ENCODE measurements at regions not wholly inside any gene's neighbourhood (a gene's known extent, or its start where the extent isn't known, plus 50 kb on each side); places are given as distances from the start of the nearest gene placed in this dataset.
"Not testable (repeated sequence)": the region's sequence is repeated elsewhere in the genome, so short reads cannot be mapped to it uniquely, and the experiment has no call there.

DNA sequence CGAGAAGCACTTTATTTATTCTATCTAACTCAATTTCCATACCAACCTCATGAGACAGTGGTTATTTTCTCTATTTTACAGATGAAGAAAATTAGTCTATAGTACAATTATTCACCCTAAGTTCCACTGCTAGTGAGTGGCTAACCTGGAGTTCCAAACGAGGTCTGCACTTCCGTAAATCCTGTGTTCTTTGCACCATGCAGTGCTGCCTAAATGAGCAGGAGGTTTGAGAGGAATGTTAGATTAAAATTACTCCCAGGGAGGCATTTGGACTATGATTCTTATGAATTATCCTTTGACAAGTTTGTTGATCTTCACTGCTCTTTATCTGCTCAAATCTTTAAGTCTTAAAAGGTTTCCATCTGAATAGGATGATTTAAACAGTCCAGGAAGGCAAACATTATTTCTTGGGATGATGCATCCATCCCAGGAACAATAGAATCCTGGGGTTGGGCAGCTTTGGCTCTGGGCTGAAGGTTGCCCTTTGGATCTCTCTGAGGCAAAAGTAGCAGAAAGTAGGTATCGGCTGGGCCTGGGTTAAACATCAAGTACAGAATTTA is 400.8 kb downstream of the REEP3 start:
- no peak for DNase-seq (ENCODE audit: low spot score)

DNA sequence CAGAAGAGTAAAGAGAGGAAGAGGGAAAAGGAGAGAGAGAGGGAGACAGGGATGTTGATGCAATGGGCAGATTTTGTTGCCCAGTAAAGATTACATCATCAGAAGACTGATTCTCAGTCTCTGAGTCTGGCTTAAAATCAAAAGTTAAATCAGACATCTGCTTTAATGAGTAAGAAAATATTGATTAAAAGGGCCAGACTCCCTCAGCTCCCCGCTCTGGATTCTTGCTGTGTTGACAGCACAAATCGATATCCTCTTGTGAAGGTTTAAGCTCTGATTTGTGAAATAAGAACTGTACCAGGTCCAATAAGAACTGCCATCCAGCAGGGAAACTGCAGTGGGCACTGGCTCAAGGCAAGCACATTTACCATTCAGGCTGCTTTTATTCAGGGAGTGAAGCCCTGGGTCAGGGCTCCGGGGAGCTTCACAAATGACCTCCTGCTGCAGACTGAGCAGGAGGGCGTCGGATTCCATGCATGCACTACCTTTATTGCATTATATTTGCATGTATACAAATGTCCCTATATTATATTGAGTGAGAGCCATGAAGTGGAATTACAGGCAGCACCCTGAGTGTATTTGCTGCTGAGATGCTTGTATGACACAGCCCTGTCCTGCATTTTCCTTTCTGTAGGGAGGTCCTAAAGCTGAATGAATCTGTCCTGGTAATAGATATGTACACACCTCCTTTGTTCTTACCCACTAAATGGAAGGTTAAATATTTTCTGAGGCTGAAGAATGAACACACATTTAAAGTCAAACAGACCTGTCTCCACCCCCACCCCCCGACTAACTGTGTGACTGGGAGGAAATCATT is 401.5 kb downstream of the REEP3 start:
- DNase-seq (ENCODE audit: low spot score): no peak

GRCh38 chr10:63929831-63930467 is 408.7 kb downstream of the REEP3 start:
- DNase-seq (ENCODE audit: low spot score): no peak

DNA sequence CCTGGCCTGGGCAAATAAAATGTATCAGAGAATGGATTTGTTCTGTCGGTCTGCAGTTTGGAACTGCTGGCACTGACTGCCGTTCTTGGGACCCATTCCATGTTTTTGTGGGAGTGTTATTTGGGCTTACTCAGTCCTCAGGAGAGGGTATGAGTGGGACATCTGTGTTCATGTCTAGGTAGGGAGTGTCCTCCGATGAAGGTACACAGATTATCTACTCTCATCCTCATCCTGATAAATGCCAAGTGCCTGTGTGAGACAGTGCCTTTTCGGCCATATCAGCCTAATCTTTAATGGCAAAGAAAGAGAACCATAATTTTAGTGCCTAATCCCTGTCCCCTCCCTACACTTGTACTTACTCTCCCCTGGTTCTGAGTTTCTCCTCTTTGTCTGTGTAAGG is 409.4 kb downstream of the REEP3 start:
- DNase-seq (ENCODE audit: low spot score): no peak

DNA sequence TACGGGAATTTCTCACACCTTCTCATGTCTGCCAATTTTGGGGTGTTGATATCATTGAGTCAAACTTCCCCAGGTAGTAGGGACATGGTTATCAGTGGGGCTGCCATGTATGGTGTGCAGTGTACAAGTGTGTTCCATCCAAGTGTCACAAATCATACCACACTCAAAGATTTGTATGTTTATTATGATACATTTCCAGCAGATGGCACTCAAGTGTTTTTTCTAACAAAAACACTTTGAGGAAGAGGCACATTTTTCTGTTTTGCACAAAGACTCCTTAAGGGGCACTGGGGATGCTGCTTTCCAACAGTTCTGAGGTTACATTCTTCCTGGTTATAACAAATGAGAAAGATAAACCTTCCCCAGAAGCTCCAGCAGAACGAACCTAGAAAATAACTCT is 414.5 kb downstream of the REEP3 start:
- DNase-seq (ENCODE audit: low spot score): peak; percentile 48

DNA sequence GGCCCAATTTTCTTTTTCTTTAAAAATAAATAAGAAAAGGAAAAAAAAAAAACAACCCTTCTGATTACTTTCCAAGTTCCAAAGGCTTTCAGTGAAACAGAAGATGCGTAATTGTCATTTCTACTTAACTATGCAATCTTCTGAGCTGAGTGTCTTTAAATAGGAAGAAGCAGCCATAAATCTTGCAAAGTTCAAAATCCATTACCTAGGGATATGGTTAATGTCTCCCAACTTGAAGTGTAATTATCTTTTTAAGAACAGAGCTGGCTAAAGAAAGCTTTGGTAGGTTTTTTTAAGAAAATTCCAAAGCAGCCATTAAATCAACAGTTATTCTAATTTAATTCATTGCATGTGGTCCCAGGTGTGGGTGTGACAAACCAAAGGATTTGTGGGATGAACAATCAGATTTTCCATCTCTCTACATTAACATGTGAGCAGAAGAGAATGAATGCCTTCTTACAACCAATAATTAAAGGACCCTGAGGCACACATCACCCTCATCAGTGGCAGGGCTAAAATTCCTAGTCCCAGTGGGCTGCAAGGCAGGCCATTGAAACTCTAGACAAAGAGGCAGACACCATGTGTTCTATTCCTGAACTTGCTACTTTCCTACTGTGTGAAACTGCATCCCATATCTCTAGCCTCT is 419.2 kb downstream of the REEP3 start:
- DNase-seq (ENCODE audit: low spot score): no peak

GRCh38 chr10:63964406-63964805 is 443.2 kb downstream of the REEP3 start:
- DNase-seq (ENCODE audit: low spot score): no peak

- no peak for DNase-seq (ENCODE audit: low spot score)
Observed at GRCh38 chr10:63965846-63966245, 444.6 kb downstream of the REEP3 start.

GRCh38 chr10:63972949-63973827 is 452.0 kb downstream of the REEP3 start:
- no peak for DNase-seq (ENCODE audit: low spot score)

GRCh38 chr10:63976538-63976937 is 455.3 kb downstream of the REEP3 start:
- DNase-seq (ENCODE audit: low spot score): peak; percentile 70

- DNase-seq (ENCODE audit: low spot score): peak; percentile 69
Observed at GRCh38 chr10:63977329-63977923, 456.2 kb downstream of the REEP3 start.

DNA sequence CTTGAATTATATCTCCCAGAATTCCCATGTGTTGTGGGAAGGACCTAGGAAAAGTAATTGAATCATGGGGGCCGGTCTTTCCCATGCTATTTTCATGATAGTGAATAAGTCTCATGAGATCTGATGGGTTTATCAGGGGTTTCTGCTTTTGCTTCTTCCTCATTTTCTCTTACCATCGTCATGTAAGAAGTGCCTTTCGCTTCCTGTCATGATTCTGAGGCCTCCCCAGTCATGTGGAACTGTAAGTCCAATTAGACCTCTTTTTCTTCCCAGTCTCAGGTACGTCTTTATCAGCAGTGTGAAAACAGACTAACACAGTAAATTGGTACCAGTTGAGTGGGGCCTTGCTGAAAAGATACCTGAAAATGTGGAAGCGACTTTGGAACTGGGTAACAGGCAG is 459.7 kb downstream of the REEP3 start:
- not testable (repeated sequence) for DNase-seq (ENCODE audit: low spot score)

- DNase-seq (ENCODE audit: low spot score): not testable (repeated sequence)
Observed at GRCh38 chr10:63984061-63984460, 462.9 kb downstream of the REEP3 start.

- no peak for DNase-seq (ENCODE audit: low spot score)
Observed at GRCh38 chr10:63986536-63986935, 465.3 kb downstream of the REEP3 start.

- DNase-seq (ENCODE audit: low spot score): no peak
Observed at GRCh38 chr10:63987212-63987611, 466.0 kb downstream of the REEP3 start.

GRCh38 chr10:63994371-63994770 is 473.2 kb downstream of the REEP3 start:
- DNase-seq (ENCODE audit: low spot score): no peak

GRCh38 chr10:64007157-64007556 is 486.0 kb downstream of the REEP3 start:
- DNase-seq (ENCODE audit: low spot score): no peak

DNA sequence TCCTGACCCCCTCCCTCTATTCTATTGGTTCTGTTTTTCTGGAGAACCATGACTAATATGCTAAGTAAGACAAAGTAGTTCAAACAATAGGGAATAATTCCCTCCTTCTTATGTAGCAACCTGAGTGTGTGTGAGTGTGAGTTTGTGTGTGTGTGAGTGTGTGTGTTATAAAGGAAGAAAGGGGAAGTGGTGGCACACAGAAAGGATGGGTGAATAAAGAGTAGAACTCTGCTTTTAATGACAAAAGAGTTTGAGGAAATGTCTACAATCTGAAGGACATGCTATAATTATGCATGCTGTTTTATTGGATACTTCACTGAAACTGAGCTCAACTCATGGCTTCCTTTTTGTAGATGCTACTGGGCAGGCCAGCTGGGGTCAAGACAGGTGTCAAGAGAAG is 489.5 kb downstream of the REEP3 start:
- DNase-seq (ENCODE audit: low spot score): no peak

DNA sequence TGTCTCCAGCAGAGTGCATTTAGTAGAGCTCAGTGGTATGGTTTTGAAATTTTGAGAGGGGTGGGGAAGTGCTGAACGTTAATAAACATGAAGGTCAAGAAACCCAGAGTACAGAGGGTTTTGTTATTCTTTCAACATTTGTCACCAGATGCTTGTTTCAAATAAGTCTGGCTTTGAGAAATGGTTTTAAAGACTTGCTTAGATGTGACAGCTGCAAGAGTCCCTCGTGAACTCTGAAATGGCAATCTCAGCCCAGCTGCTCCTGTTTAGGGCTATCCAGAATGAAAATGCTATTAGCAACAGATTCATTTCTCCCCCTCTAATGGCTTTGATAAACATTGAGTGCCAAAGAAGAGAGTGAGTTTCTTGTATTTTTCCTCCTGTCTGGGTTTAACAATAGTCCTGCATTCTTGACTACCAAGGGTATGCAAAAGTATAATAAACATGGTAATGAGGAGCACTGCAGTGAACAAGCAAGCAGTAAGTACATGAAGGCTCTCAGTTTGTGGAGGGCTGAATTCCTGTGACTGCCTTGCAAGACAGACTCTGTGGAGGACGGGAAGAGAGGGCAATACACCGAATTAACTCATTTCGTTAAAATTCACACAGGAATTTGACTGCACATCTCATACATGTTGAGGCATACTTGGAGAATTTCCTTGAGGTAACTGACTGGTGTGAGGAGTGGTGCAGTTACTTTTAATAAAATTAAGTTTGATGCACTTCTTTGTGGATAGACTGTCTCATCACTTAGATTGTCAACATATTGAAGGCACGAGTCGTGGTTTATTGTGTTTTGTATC is 490.9 kb downstream of the REEP3 start:
- DNase-seq (ENCODE audit: low spot score): no peak

DNA sequence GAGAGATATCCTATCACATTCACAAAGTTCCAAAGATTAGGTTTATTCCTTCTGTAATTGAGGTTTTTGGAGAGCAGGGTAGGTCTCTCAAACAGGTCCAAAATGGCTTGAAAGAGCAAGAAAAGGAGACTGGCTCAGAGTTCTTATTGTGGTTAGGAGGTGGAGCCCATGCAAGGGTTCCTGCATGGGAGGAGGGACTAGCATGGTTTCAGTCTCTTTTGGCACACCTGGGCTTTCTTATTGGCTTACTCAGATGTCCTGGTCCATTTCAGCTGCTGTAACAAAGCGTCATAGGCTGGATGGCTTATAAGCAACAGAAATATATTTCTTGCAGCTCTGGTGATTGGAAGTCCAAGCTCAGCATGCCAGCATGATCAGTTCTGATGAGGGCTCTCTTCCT is 493.1 kb downstream of the REEP3 start:
- no peak for DNase-seq (ENCODE audit: low spot score)
